ENCODE measurements at regions not wholly inside any gene's neighbourhood (a gene's known extent, or its start where the extent isn't known, plus 50 kb on each side); places are given as distances from the start of the nearest gene placed in this dataset.

GRCh38 chr14:85124631-85125290 is 405.2 kb upstream of the FLRT2 start:
- TF ChIP-seq, protein P1, sequence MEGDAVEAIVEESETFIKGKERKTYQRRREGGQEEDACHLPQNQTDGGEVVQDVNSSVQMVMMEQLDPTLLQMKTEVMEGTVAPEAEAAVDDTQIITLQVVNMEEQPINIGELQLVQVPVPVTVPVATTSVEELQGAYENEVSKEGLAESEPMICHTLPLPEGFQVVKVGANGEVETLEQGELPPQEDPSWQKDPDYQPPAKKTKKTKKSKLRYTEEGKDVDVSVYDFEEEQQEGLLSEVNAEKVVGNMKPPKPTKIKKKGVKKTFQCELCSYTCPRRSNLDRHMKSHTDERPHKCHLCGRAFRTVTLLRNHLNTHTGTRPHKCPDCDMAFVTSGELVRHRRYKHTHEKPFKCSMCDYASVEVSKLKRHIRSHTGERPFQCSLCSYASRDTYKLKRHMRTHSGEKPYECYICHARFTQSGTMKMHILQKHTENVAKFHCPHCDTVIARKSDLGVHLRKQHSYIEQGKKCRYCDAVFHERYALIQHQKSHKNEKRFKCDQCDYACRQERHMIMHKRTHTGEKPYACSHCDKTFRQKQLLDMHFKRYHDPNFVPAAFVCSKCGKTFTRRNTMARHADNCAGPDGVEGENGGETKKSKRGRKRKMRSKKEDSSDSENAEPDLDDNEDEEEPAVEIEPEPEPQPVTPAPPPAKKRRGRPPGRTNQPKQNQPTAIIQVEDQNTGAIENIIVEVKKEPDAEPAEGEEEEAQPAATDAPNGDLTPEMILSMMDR (IDR thresholded peaks at IDR 0.05), result no peak
- TF ChIP-seq POLR2A (IDR thresholded peaks at IDR 0.05), result no peak
